ENCODE measurements at regions not wholly inside any gene's neighbourhood (a gene's known extent, or its start where the extent isn't known, plus 50 kb on each side); places are given as distances from the start of the nearest gene placed in this dataset.

DNA sequence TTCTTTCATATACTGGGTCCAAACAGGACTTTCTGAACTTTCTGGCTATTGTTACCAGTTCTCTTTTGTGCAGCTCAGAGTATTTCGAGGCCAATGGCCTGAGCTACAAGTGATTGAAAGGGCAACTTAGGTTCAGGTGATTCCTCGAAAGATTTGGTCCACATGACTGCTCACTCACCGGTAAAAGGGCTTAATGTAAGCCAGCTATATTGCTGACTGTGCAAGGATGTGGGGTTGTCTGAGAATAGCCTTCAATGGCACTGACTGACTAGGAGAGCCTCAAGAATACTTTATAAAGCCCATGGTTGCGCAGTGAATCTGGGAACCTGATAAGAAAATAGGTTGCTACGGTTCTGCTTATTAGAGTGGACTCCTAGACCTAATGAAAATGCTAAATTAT is 269.0 kb downstream of the SEC16B start:
- TF ChIP-seq, protein P1, sequence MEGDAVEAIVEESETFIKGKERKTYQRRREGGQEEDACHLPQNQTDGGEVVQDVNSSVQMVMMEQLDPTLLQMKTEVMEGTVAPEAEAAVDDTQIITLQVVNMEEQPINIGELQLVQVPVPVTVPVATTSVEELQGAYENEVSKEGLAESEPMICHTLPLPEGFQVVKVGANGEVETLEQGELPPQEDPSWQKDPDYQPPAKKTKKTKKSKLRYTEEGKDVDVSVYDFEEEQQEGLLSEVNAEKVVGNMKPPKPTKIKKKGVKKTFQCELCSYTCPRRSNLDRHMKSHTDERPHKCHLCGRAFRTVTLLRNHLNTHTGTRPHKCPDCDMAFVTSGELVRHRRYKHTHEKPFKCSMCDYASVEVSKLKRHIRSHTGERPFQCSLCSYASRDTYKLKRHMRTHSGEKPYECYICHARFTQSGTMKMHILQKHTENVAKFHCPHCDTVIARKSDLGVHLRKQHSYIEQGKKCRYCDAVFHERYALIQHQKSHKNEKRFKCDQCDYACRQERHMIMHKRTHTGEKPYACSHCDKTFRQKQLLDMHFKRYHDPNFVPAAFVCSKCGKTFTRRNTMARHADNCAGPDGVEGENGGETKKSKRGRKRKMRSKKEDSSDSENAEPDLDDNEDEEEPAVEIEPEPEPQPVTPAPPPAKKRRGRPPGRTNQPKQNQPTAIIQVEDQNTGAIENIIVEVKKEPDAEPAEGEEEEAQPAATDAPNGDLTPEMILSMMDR (IDR thresholded peaks at IDR 0.05): no peak
- no peak for TF ChIP-seq EP300 (IDR thresholded peaks at IDR 0.05)
